Activated T-cell treated with anti-CD3 and anti-CD28 coated beads, Interleukin-2, amount 50 U/mL, for 24 hours (primary cell): ENCODE measurements at regions not wholly inside any gene's neighbourhood (a gene's known extent, or its start where the extent isn't known, plus 50 kb on each side); places are given as distances from the start of the nearest gene placed in this dataset.

Source experiments
- DNase-seq: peaks from one replicate; pipeline ENCODE4 v3.0.0-alpha.2; 2020
- H3K27ac Mint-ChIP-seq: 2 replicates; pipeline ENCODE4 v1.8.0; 2020; ENCODE audit warnings: mild to moderate bottlenecking, mixed read lengths
- H3K27me3 Mint-ChIP-seq: 2 replicates; pipeline ENCODE4 v1.8.0; 2020; ENCODE audit warnings: mixed read lengths
- H3K36me3 Mint-ChIP-seq: 2 replicates; pipeline ENCODE4 v1.8.0; 2020; ENCODE audit warnings: low read depth, mixed read lengths
- H3K4me1 Mint-ChIP-seq: 2 replicates; pipeline ENCODE4 v1.8.0; 2020; ENCODE audit warnings: low read depth, mixed read lengths
- H3K4me3 Mint-ChIP-seq: 2 replicates; pipeline ENCODE4 v1.8.0; 2020; ENCODE audit warnings: mild to moderate bottlenecking, moderate library complexity, mixed read lengths
- H3K9me3 Mint-ChIP-seq: 2 replicates; pipeline ENCODE4 v1.8.0; 2020; ENCODE audit warnings: mixed read lengths

- Mint-ChIP-seq H3K27me3 (no peaks in the 10 kb centered on the region), H3K36me3 (no peaks in the 10 kb centered on the region), H3K4me3 (no peak overlapping the region), H3K4me1 (no peaks in the 10 kb centered on the region), H3K9me3 (no peaks in the 10 kb centered on the region), H3K27ac (no peak overlapping the region)
- DNase-seq: no peak
These were observed 136.9 kb downstream of the SCARB1 start for GRCh38 chr12:124726596-124727263.

GRCh38 chr12:124725597-124726237 is 137.9 kb downstream of the SCARB1 start:
- H3K4me3 Mint-ChIP-seq: no peak overlapping the region
- no peaks in the 10 kb centered on the region for H3K4me1 Mint-ChIP-seq

GRCh38 chr12:124725099-124725498 is 138.6 kb downstream of the SCARB1 start:
- no peaks in the 10 kb centered on the region for H3K27me3 Mint-ChIP-seq
- no peak overlapping the region for H3K27ac Mint-ChIP-seq
- H3K4me3 Mint-ChIP-seq: no peak overlapping the region
- H3K4me1 Mint-ChIP-seq: no peaks in the 10 kb centered on the region
- H3K36me3 Mint-ChIP-seq: no peaks in the 10 kb centered on the region
- no peak for DNase-seq
- no peaks in the 10 kb centered on the region for H3K9me3 Mint-ChIP-seq

More at GRCh38 chr12:124725597-124726237, 137.9 kb downstream of the SCARB1 start:
- H3K27ac Mint-ChIP-seq: no peak overlapping the region
- no peaks in the 10 kb centered on the region for H3K9me3 Mint-ChIP-seq
- H3K36me3 Mint-ChIP-seq: no peaks in the 10 kb centered on the region
- no peaks in the 10 kb centered on the region for H3K27me3 Mint-ChIP-seq
- no peak for DNase-seq

- Mint-ChIP-seq H3K27me3 (no peaks in the 10 kb centered on the region), H3K4me1 (no peaks in the 10 kb centered on the region), H3K36me3 (no peaks in the 10 kb centered on the region), H3K9me3 (no peaks in the 10 kb centered on the region), H3K4me3 (no peak overlapping the region), H3K27ac (no peak overlapping the region)
- DNase-seq: no peak
These were observed 140.8 kb downstream of the SCARB1 start for GRCh38 chr12:124722878-124723277.

GRCh38 chr12:124721501-124722162 is 142.0 kb downstream of the SCARB1 start:
- H3K4me3 Mint-ChIP-seq: no peak overlapping the region
- no peaks in the 10 kb centered on the region for H3K9me3 Mint-ChIP-seq
- H3K4me1 Mint-ChIP-seq: no peaks in the 10 kb centered on the region
- no peaks in the 10 kb centered on the region for H3K36me3 Mint-ChIP-seq
- H3K27ac Mint-ChIP-seq: no peak overlapping the region
- DNase-seq: no peak
- H3K27me3 Mint-ChIP-seq: no peaks in the 10 kb centered on the region

GRCh38 chr12:124720681-124721500 is 142.8 kb downstream of the SCARB1 start:
- no peaks in the 10 kb centered on the region for H3K27me3 Mint-ChIP-seq
- DNase-seq: no peak
- H3K9me3 Mint-ChIP-seq: no peaks in the 10 kb centered on the region
- no peak overlapping the region for H3K27ac Mint-ChIP-seq
- H3K4me1 Mint-ChIP-seq: no peaks in the 10 kb centered on the region
- no peaks in the 10 kb centered on the region for H3K36me3 Mint-ChIP-seq
- no peak overlapping the region for H3K4me3 Mint-ChIP-seq

- Mint-ChIP-seq H3K4me1 (no peaks in the 10 kb centered on the region), H3K4me3 (no peak overlapping the region), H3K36me3 (no peaks in the 10 kb centered on the region), H3K9me3 (no peaks in the 10 kb centered on the region), H3K27me3 (peaks cover 2% of the 10 kb centered on the region), H3K27ac (no peak overlapping the region)
- DNase-seq: no peak
These were observed 143.5 kb downstream of the SCARB1 start for GRCh38 chr12:124720004-124720680.

- peaks cover 6% of the 10 kb centered on the region for H3K4me1 Mint-ChIP-seq
- H3K4me3 Mint-ChIP-seq: no peak overlapping the region
- no peak overlapping the region for H3K27ac Mint-ChIP-seq
- no peaks in the 10 kb centered on the region for H3K9me3 Mint-ChIP-seq
- no peak for DNase-seq
- no peaks in the 10 kb centered on the region for H3K36me3 Mint-ChIP-seq
- H3K27me3 Mint-ChIP-seq: peaks cover 2% of the 10 kb centered on the region
These were observed 144.4 kb downstream of the SCARB1 start for GRCh38 chr12:124719231-124719630.

GRCh38 chr12:124718458-124718857 is 145.2 kb downstream of the SCARB1 start:
- no peak for DNase-seq
- Mint-ChIP-seq H3K9me3 (no peaks in the 10 kb centered on the region), H3K4me1 (peaks cover 14% of the 10 kb centered on the region), H3K27ac (no peak overlapping the region), H3K4me3 (no peak overlapping the region), H3K27me3 (peaks cover 2% of the 10 kb centered on the region), H3K36me3 (no peaks in the 10 kb centered on the region)

- H3K4me1 Mint-ChIP-seq: peaks cover 18% of the 10 kb centered on the region
- H3K27ac Mint-ChIP-seq: no peak overlapping the region
- no peak for DNase-seq
- H3K36me3 Mint-ChIP-seq: no peaks in the 10 kb centered on the region
- peaks cover 2% of the 10 kb centered on the region for H3K27me3 Mint-ChIP-seq
- H3K9me3 Mint-ChIP-seq: no peaks in the 10 kb centered on the region
- H3K4me3 Mint-ChIP-seq: no peak overlapping the region
These were observed 145.6 kb downstream of the SCARB1 start for GRCh38 chr12:124718036-124718435.

GRCh38 chr12:124717318-124717717 is 146.3 kb downstream of the SCARB1 start:
- Mint-ChIP-seq H3K27ac (no peak overlapping the region), H3K9me3 (no peaks in the 10 kb centered on the region), H3K27me3 (peaks cover 2% of the 10 kb centered on the region), H3K4me3 (no peak overlapping the region), H3K4me1 (peaks cover 22% of the 10 kb centered on the region), H3K36me3 (no peaks in the 10 kb centered on the region)
- no peak for DNase-seq

GRCh38 chr12:124716208-124717130 is 147.2 kb downstream of the SCARB1 start:
- H3K36me3 Mint-ChIP-seq: no peaks in the 10 kb centered on the region
- no peak for DNase-seq
- H3K9me3 Mint-ChIP-seq: no peaks in the 10 kb centered on the region
- peaks cover 2% of the 10 kb centered on the region for H3K27me3 Mint-ChIP-seq
- H3K4me1 Mint-ChIP-seq: peaks cover 22% of the 10 kb centered on the region
- H3K27ac Mint-ChIP-seq: no peak overlapping the region
- no peak overlapping the region for H3K4me3 Mint-ChIP-seq
